K562 (cell line): ENCODE measurements at regions not wholly inside any gene's neighbourhood (a gene's known extent, or its start where the extent isn't known, plus 50 kb on each side); places are given as distances from the start of the nearest gene placed in this dataset.

Experiments
- ATAC-seq: fragments of 200-7000 bp; cut with Tn5 transposase; 3 replicates; pipeline ENCODE4 v1.9.1; 2020; ENCODE audit warnings: moderate library complexity
- BruUV-seq: library from RNA; stranded (reverse); fragments of 400-500 nt; replicated peaks from 2 replicates; lab custom pipeline; 2021; lab: Mats Ljungman, UMichigan
- CTCF ChIA-PET: fragments of 300-600 bp; formaldehyde crosslinking; extraction: SDS; loops from one replicate; lab custom pipeline; 2021; ENCODE audit warnings: low intra/inter-chr PET ratio; lab: Yijun Ruan, JAX
- POLR2A ChIA-PET: fragments of 300-600, 350-650 bp; sonication (Branson Sonifier 250); formaldehyde crosslinking; extraction: SDS; loops from one replicate; lab custom pipeline; 2021; ENCODE audit warnings: antibody characterized with exemption, inconsistent platforms; lab: Yijun Ruan, JAX
- DNase-seq, 4 experiments: peaks; one replicate each; pipeline versions ENCODE4 v3.0.0 to v3.0.0-alpha.2; 2011 to 2018; ENCODE audit warnings: low spot score in 3 of 4, mixed read lengths in 3 of 4; ENCODE audit errors: extremely low read depth in 1 of 4
- FAIRE-seq: peaks from 2 replicates; lab custom pipeline; 2011; peaks lifted over from hg19 to GRCh38; lab: Jason Lieb, UNC
- H2AFZ ChIP-seq: 2 replicates; pipeline ENCODE4 v1.6.0; 2011; ENCODE audit warnings: low read depth, low read length, control low read depth, inconsistent platforms
- H3K27ac ChIP-seq: fragments of 200-600 bp; 3 replicates; pipeline ENCODE4 v1.8.0; 2011; ENCODE audit warnings: low read depth, mild to moderate bottlenecking, control low read depth, inconsistent platforms, low read length, moderate library complexity, mixed read lengths; ENCODE audit errors: extremely low read depth
- H3K27me3 ChIP-seq, 2 experiments: fragments of 300-600 bp in 1 of 2; 2 replicates in 1 of 2; 3 replicates in 1 of 2; pipeline versions ENCODE4 v1.6.0 to v1.8.0; 2011; ENCODE audit warnings: inconsistent platforms in 2 of 2, low read length in 2 of 2, mild to moderate bottlenecking in 1 of 2, mixed read lengths in 1 of 2, moderate library complexity in 1 of 2; ENCODE audit not compliant: control insufficient read depth in 2 of 2, insufficient read depth in 2 of 2
- H3K36me3 ChIP-seq: fragments of 300-600 bp; 3 replicates; pipeline ENCODE4 v1.8.0; 2011; ENCODE audit warnings: mild to moderate bottlenecking, low read length, inconsistent platforms; ENCODE audit not compliant: control insufficient read depth, insufficient read depth
- H3K4me1 ChIP-seq, 2 experiments: fragments of 200-600 bp in 1 of 2; replicated peaks in 1 of 2; 2 replicates in 1 of 2; 3 replicates in 1 of 2; pipeline versions ENCODE4 v1.5.1 to v1.8.0; 2011; ENCODE audit warnings: inconsistent platforms in 2 of 2, low read length in 2 of 2, mild to moderate bottlenecking in 1 of 2, mixed read lengths in 1 of 2, moderate library complexity in 1 of 2; ENCODE audit not compliant: control insufficient read depth in 2 of 2, insufficient read depth in 2 of 2
- H3K4me2 ChIP-seq: 2 replicates; pipeline ENCODE4 v1.6.1; 2011; ENCODE audit warnings: low read length, control low read depth, inconsistent platforms, mixed read lengths; ENCODE audit not compliant: insufficient read depth
- H3K4me3 ChIP-seq: fragments of 200-600 bp; sonication (generic), shearing (Covaris generic); 2 replicates; pipeline ENCODE4 v1.5.1; 2016; ENCODE audit warnings: control low read depth, inconsistent platforms
- H3K79me2 ChIP-seq: fragments of 200-600 bp; 3 replicates; pipeline ENCODE4 v1.8.0; 2011; ENCODE audit warnings: low read length, inconsistent platforms; ENCODE audit not compliant: control insufficient read depth, insufficient read depth
- H3K9ac ChIP-seq, 2 experiments: 2 replicates each; pipeline versions ENCODE4 v1.6.0 to v1.6.1; 2011; ENCODE audit warnings: low read depth in 2 of 2, low read length in 2 of 2, control low read depth in 1 of 2, inconsistent platforms in 1 of 2, mild to moderate bottlenecking in 1 of 2, mixed read lengths in 1 of 2; ENCODE audit not compliant: insufficient read depth in 1 of 2
- H3K9me1 ChIP-seq: one replicate; pipeline ENCODE4 v1.6.0; 2011; ENCODE audit warnings: inconsistent platforms, mild to moderate bottlenecking, low read length, moderate library complexity; ENCODE audit not compliant: control insufficient read depth, insufficient read depth
- H3K9me3 ChIP-seq: replicated peaks from 2 replicates; pipeline ENCODE4 v1.5.1; 2011; ENCODE audit warnings: low read depth, low read length, inconsistent platforms; ENCODE audit not compliant: control insufficient read depth, insufficient read depth
- H4K20me1 ChIP-seq: replicated peaks from 2 replicates; pipeline ENCODE4 v1.6.1; 2011; ENCODE audit warnings: low read length, inconsistent platforms, mixed read lengths; ENCODE audit not compliant: control insufficient read depth, insufficient read depth
- CBX2 ChIP-seq: fragments of 200-600 bp; sonication (generic); IDR thresholded peaks from one replicate; pipeline ENCODE4 v1.6.1; 2012; ENCODE audit warnings: mild to moderate bottlenecking, low read length, inconsistent platforms; ENCODE audit not compliant: insufficient read depth, poor library complexity, severe bottlenecking
- FOS ChIP-seq: IDR thresholded peaks from 3 replicates; pipeline ENCODE4 v1.6.1; 2011; ENCODE audit not compliant: insufficient read length; ENCODE audit errors: extremely low read depth
- HEY1 ChIP-seq: fragments of 250-450 bp; sonication (Bioruptor Pico); IDR thresholded peaks from 2 replicates; pipeline ENCODE4 v1.5.0; 2020; ENCODE audit warnings: mild to moderate bottlenecking, moderate library complexity, borderline replicate concordance
- IFI16 ChIP-seq: fragments of 250-450 bp; sonication (Bioruptor Pico); IDR thresholded peaks from 2 replicates; pipeline ENCODE4 v2.1.2; 2022; ENCODE audit warnings: mild to moderate bottlenecking, inconsistent platforms
- MAFF ChIP-seq: IDR thresholded peaks from 2 replicates; pipeline ENCODE4 v1.6.1; 2012; ENCODE audit warnings: low read length, improper control_type of control experiment
- MTA2 ChIP-seq: fragments of 450-650 bp; IDR thresholded peaks from 2 replicates; pipeline ENCODE4 v1.6.1; 2016; ENCODE audit warnings: low read depth
- PATZ1 ChIP-seq: fragments of 250-450 bp; sonication (Bioruptor Pico); IDR thresholded peaks from 2 replicates; pipeline ENCODE4 v1.5.0; 2020; ENCODE audit warnings: mild to moderate bottlenecking, borderline replicate concordance
- TFE3 ChIP-seq: fragments of 450-650 bp; formaldehyde crosslinking; IDR thresholded peaks from 2 replicates; pipeline ENCODE4 v1.4.0; 2020; ENCODE audit warnings: mild to moderate bottlenecking, mixed read lengths
- TGIF2 ChIP-seq: sonication (generic); formaldehyde crosslinking; IDR thresholded peaks from 2 replicates; pipeline ENCODE4 v1.8.1; 2022; ENCODE audit warnings: mild to moderate bottlenecking, missing genetic modification reagents, moderate library complexity
- ZNF133 ChIP-seq: fragments of 250-450 bp; sonication (Bioruptor Pico); IDR thresholded peaks from 2 replicates; pipeline ENCODE4 v1.4.0; 2020; ENCODE audit warnings: mild to moderate bottlenecking
- ZNF740 ChIP-seq, 3 experiments: fragments of 200-800 bp in 1 of 3; sonication (Bioruptor generic) in 1 of 3; sonication (generic) in 1 of 3; formaldehyde crosslinking in 1 of 3; IDR thresholded peaks; 2 replicates each; pipeline versions ENCODE4 v1.6.1 to v1.8.0; 2016 to 2022; ENCODE audit warnings: mild to moderate bottlenecking in 2 of 3, missing compliant biosample characterization in 2 of 3, missing genetic modification characterization in 2 of 3, missing genetic modification reagents in 1 of 3
- ZNF780A ChIP-seq: fragments of 250-450 bp; sonication (Bioruptor Pico); IDR thresholded peaks from 2 replicates; pipeline ENCODE4 v1.5.0; 2021; ENCODE audit warnings: mild to moderate bottlenecking
- WGBS: fragments of 100-300 bp; shearing (Covaris generic); methylation state at CpG from one replicate; pipeline ENCODE4 v1.1.6; 2016; ENCODE audit warnings: low coverage, mixed read lengths; ENCODE audit not compliant: insufficient coverage; ENCODE audit errors: missing lambda C conversion rate; 5-methylcytosine and 5-hydroxymethylcytosine counted together
- in situ Hi-C: fragments of 300-500 bp; cut with MboI; formaldehyde crosslinking; loops from 4 replicates; pipeline ENCODE4 v1.15.0; 2018; ENCODE audit warnings: inconsistent platforms, mixed read lengths
- intact Hi-C: fragments of 100-400 bp; cut with micrococcal nuclease; formaldehyde crosslinking; loops from 2 replicates; pipeline ENCODE4 v1.14.2; 2022

GRCh38 chr10:107579970-107580369 lies 415.5 kb upstream of the SORCS1 start:
- no peaks in the 10 kb centered on the region for H4K20me1 ChIP-seq
- FAIRE-seq (no peak), ATAC-seq (no peak), DNase-seq (no peak)
- H3K36me3 ChIP-seq = no peaks in the 10 kb centered on the region
- no peaks in the 10 kb centered on the region for H3K9me3 ChIP-seq
- H3K4me3 ChIP-seq = no peak overlapping the region
- POLR2A ChIA-PET = no interaction called here
- intact Hi-C loops = no loop called here
- H2AFZ ChIP-seq = no peak overlapping the region
- no peak overlapping the region for H3K9ac ChIP-seq
- TF ChIP-seq HEY1 = no peak
- H3K4me1 ChIP-seq = no peaks in the 10 kb centered on the region
- no peaks in the 10 kb centered on the region for H3K79me2 ChIP-seq
- 6% methylated on average over 2 of the region's 2 CpGs for WGBS
- no peak overlapping the region for H3K4me2 ChIP-seq
- no TSS peak for BruUV-seq
- no peak overlapping the region for H3K27ac ChIP-seq
- H3K9me1 ChIP-seq = no peaks in the 10 kb centered on the region
- in situ Hi-C loops = no loop called here
- CTCF ChIA-PET = no interaction called here
- no peaks in the 10 kb centered on the region for H3K27me3 ChIP-seq

- in situ Hi-C loops (no loop called here), intact Hi-C loops (no loop called here)
- no peak for FAIRE-seq
- Histone ChIP-seq H3K4me2 (no peak overlapping the region), H3K9me3 (no peaks in the 10 kb centered on the region), H3K4me1 (no peaks in the 10 kb centered on the region), H3K79me2 (no peaks in the 10 kb centered on the region), H3K9me1 (no peaks in the 10 kb centered on the region), H3K27me3 (no peaks in the 10 kb centered on the region), H3K4me3 (no peak overlapping the region), H3K27ac (no peak overlapping the region), H3K9ac (no peak overlapping the region), H2AFZ (no peak overlapping the region), H4K20me1 (no peaks in the 10 kb centered on the region), H3K36me3 (no peaks in the 10 kb centered on the region)
- no peak for DNase-seq
- ATAC-seq = no peak
- ChIA-PET POLR2A (no interaction called here), CTCF (no interaction called here)
- no TSS peak for BruUV-seq
- 0% methylated on average over 2 of the region's 2 CpGs for WGBS
- no peak for TF ChIP-seq TFE3 (CRISPR knock-in tag)
- no peak for TF ChIP-seq ZNF133 (CRISPR knock-in tag)
- no peak for TF ChIP-seq IFI16 (CRISPR knock-in tag)
- TF ChIP-seq FOS = no peak
- no peak for TF ChIP-seq MAFF
- no peak for TF ChIP-seq PATZ1 (CRISPR knock-in tag)
- TF ChIP-seq ZNF780A (CRISPR knock-in tag) = no peak
- no peak for TF ChIP-seq TGIF2 (CRISPR knock-in tag)
- no peak for TF ChIP-seq MTA2
- no peak for TF ChIP-seq ZNF740 (CRISPR knock-in tag; IDR thresholded peaks at IDR 0.05)
- no peak for TF ChIP-seq ZNF740 (tag; IDR thresholded peaks at IDR 0.05)
- no peak for TF ChIP-seq CBX2
Observed at GRCh38 chr10:107577221-107577620, 412.7 kb upstream of the SORCS1 start.
